ENCODE measurements at regions not wholly inside any gene's neighbourhood (a gene's known extent, or its start where the extent isn't known, plus 50 kb on each side); places are given as distances from the start of the nearest gene placed in this dataset.

GRCh38 chr21:14602382-14602958 is 56.4 kb upstream of the SAMSN1 start:
- TF ChIP-seq MAX (CRISPR knock-in tag; IDR thresholded peaks at IDR 0.05) (no peak), JUN (IDR thresholded peaks at IDR 0.05; ENCODE audit: borderline replicate concordance, low read depth, low read length) (no peak), JUN (CRISPR knock-in tag; IDR thresholded peaks at IDR 0.05; ENCODE audit: borderline replicate concordance) (no peak), SAFB2 (IDR thresholded peaks at IDR 0.05; ENCODE audit: borderline replicate concordance, low read depth, low read length, severe bottlenecking) (no peak)

Measured in K562 (cell line).